PFSK-1 (cell line): ENCODE measurements at regions not wholly inside any gene's neighbourhood (a gene's known extent, or its start where the extent isn't known, plus 50 kb on each side); places are given as distances from the start of the nearest gene placed in this dataset.

Source experiments
- POLR2AphosphoS5 ChIP-seq: IDR thresholded peaks from 2 replicates; pipeline ENCODE4 v1.6.1; 2012; ENCODE audit warnings: low read depth, mild to moderate bottlenecking, control low read depth, low read length, moderate library complexity
- SIN3A ChIP-seq: IDR thresholded peaks from 2 replicates; pipeline ENCODE4 v1.6.1; 2012; ENCODE audit warnings: mild to moderate bottlenecking, low read length, moderate library complexity, borderline replicate concordance; ENCODE audit not compliant: insufficient read depth
- TAF1 ChIP-seq: IDR thresholded peaks from 2 replicates; pipeline ENCODE4 v1.6.1; 2012; ENCODE audit warnings: low read length, control low read depth, borderline replicate concordance; ENCODE audit not compliant: insufficient read depth
- TF ChIP-seq, protein P1 (sequence below), 2 experiments: IDR thresholded peaks; 2 replicates each; pipeline versions ENCODE4 v1.6.1 to v1.8.0; 2011 to 2012; ENCODE audit warnings: low read depth in 2 of 2, low read length in 2 of 2, control low read depth in 1 of 2, inconsistent platforms in 1 of 2, mild to moderate bottlenecking in 1 of 2, moderate library complexity in 1 of 2; ENCODE audit not compliant: insufficient read depth in 1 of 2

DNA sequence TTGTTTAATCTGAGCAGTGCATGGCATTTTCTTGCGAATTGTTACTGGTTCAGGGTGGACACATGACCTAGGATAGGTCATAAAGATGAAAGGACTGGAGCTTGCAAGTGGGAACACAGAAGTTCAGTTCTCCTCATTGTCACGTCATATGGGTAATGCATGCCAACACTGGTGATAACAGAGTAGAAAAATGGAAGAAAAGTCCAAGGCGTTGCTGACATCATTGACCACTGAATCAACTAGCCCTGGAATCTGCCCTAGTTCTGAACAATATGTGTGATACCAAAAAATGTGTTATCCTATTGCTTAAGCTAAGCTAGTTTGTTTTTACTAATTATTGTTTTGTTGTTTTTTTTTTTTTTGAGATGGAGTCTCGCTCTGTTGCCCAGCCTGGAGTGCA, 234.2 kb upstream of the MAF start:
- TF ChIP-seq TAF1: no peak
- TF ChIP-seq, protein P1, sequence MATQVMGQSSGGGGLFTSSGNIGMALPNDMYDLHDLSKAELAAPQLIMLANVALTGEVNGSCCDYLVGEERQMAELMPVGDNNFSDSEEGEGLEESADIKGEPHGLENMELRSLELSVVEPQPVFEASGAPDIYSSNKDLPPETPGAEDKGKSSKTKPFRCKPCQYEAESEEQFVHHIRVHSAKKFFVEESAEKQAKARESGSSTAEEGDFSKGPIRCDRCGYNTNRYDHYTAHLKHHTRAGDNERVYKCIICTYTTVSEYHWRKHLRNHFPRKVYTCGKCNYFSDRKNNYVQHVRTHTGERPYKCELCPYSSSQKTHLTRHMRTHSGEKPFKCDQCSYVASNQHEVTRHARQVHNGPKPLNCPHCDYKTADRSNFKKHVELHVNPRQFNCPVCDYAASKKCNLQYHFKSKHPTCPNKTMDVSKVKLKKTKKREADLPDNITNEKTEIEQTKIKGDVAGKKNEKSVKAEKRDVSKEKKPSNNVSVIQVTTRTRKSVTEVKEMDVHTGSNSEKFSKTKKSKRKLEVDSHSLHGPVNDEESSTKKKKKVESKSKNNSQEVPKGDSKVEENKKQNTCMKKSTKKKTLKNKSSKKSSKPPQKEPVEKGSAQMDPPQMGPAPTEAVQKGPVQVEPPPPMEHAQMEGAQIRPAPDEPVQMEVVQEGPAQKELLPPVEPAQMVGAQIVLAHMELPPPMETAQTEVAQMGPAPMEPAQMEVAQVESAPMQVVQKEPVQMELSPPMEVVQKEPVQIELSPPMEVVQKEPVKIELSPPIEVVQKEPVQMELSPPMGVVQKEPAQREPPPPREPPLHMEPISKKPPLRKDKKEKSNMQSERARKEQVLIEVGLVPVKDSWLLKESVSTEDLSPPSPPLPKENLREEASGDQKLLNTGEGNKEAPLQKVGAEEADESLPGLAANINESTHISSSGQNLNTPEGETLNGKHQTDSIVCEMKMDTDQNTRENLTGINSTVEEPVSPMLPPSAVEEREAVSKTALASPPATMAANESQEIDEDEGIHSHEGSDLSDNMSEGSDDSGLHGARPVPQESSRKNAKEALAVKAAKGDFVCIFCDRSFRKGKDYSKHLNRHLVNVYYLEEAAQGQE (IDR thresholded peaks at IDR 0.05; ENCODE audit: insufficient read depth in 1 of 2, low read depth in 2 of 2, low read length in 2 of 2): no peak
- TF ChIP-seq SIN3A: no peak
- no peak for TF ChIP-seq POLR2AphosphoS5
